Dermis microvascular lymphatic vessel endothelial cell (primary cell): ENCODE measurements at regions not wholly inside any gene's neighbourhood (a gene's known extent, or its start where the extent isn't known, plus 50 kb on each side); places are given as distances from the start of the nearest gene placed in this dataset.
"Not testable (repeated sequence)": the region's sequence is repeated elsewhere in the genome, so short reads cannot be mapped to it uniquely, and the experiment has no call there.

Experiments used
- DNase-seq, 2 donors: peaks; one replicate each; pipeline versions ENCODE4 v3.0.0 to v3.0.0-alpha.2; 2010; ENCODE audit warnings: low read depth in 2 of 2

DNA sequence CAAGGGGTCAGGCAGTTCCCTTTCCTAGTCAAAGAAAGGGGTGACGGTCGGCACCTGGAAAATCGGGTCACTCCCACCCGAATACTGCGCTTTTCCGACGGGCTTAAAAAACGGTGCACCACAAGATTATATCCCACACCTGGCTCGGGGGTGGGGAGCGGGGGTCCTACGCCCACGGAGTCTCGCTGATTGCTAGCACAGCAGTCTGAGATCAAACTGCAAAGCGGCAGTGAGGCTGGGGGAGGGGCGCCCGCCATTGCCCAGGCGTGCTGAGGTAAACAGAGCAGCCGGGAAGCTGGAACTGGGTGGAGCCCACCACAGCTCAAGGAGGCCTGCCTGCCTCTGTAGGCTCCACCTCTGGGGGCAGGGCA lies 1890.5 kb upstream of the FLRT2 start:
- not testable (repeated sequence) for DNase-seq

DNA sequence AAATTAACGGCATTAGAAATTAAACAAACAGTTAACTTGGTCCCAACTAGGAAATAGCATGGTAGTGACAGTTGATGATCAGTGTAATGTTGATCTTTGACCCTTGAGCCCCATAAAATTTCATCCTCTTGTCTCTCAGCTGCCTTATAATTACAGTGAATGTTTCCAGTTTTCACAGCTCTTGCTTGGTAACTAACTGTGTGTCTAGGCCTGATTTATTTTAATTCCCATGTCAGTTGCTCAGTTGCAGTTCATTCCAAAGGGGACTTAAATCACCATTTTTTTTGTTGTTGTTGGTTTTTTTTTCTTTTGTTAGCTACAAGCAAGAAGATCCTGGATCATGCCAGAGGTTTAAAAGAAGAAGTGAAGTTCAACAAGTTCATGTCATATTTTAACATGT lies 1883.7 kb upstream of the FLRT2 start:
- no peak for DNase-seq

DNA sequence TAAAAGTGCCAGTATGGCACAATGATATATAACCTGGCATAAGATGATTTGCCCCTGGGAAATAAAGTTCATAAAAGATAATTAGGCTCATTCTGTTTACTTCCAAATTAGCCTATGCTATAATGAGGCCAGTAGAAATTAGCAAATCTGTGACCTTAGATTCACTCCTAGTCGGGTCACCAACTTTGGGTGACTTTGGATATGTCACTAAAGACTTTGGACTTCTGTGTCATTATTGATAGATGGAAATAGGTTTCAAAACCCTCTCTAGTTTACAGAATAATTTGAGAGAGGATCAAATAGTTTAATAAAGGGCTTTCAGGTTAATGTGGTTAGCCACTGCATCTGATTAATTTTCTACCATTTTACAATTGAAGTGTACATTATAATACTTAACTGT lies 1869.3 kb upstream of the FLRT2 start:
- DNase-seq: no peak

DNA sequence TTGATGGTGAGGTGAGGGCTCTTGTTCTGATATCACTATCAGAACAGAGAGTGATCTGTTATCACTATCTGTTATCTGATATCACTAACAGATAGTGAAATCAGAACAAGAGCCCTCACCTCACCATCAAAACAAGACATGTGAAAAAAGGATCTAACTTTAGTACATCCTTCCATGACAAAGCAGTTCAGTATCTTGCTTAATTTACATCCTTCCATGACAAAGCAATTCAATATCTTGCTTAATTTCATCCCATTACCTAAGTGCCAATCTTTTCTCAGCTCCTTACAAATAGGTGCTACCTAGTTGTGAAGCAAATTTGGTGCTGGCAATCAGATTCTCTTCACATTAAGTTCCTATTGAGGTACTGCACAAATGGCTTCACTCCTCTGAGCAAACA lies 1865.6 kb upstream of the FLRT2 start:
- DNase-seq: no peak

DNA sequence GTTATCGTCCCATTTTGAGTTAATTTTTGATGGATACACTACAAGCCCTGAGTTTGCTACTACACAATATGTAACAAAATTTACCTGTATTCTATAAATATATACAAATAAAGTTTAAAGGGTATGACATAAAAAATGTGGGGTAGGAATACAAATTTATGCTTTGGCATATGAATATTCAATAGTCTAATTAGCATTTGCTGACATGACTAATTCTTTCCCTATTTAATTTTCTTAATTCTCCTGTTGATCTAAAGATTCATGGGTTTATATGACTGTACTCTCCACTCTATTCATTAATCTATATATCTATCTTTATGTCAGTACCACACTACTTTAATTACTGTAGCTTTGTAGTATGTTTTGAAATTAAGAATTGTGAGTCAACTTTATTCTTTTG lies 1840.7 kb upstream of the FLRT2 start:
- DNase-seq: no peak

DNA sequence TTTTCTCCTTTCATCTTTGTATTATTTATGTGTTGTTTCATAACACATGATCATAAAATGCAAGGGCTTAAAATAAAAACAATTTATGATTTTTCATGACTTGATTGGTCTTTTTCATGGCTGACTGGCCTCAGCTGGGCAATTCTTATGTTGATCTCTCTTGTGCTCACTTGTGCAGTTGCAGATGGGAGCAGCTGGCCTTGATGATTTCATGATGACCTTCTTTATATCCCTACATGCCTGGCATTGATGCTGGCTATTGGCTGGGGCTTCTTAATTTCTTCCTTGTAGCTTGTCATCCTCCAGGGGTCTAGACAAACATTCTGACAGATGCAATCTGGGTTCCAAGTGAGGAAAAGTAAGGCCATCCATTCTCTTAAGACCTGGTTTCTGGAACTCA lies 1832.8 kb upstream of the FLRT2 start:
- no peak for DNase-seq

DNA sequence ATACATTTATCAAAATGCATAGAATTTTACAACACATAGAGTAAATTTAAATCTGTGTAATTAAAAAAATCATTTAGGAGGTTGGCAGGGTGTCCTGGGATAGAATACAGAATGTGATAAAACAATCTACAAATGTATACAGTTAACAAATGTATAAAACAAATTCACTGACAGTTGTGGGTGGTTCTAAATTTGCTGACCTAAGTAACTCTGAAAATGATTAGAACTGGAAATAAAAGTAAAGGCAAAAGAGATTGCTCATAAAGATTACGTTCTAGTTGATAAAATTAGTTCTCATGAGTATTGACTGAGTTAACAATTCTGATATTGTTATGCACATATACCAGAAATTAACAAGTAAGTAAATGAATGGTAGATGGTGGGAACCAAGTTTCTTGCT lies 1827.3 kb upstream of the FLRT2 start:
- DNase-seq: no peak

DNA sequence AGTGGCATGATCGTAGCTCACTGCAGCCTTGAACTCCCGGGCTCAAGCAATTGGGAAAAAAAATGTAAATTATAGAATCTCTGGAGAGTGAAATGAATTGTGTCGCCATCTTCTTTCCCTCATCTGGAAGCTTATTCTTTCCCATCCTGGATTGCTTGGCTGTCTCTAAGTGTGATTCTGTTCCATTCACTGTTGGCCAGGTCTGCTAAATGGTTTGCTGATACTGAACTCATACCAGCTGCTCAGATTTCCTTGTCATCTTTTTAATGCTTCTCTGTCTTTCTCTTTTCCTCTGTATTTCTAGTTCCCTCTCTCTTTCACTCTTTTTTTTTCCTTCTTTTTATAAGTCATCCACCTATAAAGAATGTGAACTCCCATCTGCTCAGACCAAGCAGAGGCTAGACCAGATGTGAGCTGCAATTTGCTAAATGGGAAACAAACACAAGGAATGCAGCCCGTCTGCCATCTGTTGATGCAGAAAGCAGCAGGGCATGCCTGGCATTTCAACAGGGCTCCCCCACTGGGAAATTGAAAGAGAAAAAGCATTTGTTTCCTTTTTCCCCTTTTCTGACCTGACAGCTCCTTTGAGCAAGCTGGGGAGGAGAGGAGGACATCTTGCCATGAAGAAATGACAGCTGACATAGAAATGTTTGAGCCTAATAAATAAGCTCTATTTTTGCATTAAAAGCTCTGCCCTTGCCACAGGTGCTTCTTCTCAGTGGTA lies 1823.6 kb upstream of the FLRT2 start:
- peak; percentile 7 to 9 for DNase-seq

DNA sequence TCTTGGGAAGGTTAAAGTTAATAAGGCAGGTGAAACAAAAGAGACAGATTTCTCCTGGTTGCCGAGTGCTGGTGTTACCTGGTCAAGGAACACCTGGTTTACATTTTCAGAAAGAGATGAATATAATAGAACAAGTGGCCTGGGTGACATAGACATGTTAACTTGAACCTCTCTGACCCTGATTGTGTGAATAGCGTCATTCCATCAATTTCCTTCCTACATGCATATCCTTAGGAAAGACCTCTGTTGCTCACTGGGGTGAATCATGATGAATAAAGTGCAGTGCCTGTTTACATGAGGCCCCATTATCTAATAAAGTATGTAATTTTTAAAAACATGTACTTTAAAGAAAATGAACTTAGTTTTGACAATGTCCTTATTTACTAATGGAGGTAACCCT lies 1822.9 kb upstream of the FLRT2 start:
- peak; percentile 36 to 75 for DNase-seq

DNA sequence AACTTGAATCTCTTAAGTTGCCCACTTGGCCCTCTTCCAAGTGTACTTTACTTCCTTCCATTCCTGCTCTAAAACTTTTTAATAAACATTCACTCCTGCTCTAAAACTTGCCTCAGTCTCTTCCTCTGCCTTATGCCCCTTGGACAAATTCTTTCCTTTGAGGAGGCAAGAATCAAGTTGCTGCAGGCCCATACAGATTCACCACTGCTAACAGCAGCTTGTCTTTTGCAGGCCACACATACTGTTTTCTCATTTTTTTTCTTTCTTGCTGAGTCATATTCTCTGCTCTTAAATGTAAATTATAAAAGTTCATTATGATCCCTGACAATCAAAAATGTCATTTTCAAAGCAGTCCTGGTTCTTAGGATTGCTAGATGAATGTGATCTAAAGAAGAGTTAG lies 1820.8 kb upstream of the FLRT2 start:
- DNase-seq: no peak

DNA sequence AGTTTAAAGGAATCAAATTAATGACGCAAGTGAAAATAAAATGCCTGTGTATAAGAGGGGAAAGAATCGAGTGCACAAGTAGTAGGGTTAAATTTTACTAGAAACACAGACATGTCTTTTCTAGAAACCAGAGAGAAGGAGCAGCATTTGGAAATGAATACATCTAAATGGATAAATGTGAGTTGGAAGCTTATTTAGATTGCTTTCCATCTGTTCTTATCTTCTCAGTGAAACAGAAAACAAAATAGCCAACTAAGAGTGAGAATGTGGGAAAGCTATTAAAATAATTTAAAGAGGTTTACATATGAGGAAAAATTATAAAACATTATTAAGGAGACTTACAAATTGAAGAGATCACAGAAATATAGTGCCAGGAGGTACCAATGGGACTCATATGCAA lies 1818.9 kb upstream of the FLRT2 start:
- DNase-seq: no peak

DNA sequence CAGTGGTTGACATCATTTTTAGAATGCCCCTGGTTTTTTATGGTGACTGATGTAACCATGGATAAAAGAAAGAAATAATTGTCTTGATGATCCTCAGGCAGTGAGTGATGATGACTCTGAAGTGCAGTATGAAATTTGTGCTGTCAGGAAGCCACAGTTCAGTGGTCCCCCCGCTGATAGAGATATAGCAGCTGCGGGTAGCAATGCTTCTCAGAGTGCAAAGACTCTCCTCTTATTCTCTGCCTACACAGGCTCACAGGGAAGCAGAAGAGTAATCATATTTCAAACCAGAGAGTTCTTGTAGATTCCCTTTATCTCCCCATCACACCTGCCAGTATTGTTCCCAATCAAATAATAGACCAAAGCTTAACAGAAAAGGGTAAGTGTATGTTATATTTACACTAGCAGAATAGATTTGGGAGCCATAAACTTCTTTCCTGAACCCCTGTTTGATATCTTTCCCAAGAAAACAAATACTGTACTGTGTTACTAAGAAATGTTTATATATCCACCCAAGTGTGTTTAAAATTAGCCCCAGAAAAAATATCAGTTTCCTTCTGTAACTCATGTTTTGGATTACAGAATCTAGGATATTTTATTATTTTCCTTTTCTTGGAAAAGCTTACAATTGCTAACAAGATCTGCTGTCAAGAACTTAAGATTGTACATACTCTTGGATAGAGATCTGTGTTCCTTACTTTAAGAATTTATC lies 1817.4 kb upstream of the FLRT2 start:
- DNase-seq: peak in 1 of 2 donors; percentile 15

DNA sequence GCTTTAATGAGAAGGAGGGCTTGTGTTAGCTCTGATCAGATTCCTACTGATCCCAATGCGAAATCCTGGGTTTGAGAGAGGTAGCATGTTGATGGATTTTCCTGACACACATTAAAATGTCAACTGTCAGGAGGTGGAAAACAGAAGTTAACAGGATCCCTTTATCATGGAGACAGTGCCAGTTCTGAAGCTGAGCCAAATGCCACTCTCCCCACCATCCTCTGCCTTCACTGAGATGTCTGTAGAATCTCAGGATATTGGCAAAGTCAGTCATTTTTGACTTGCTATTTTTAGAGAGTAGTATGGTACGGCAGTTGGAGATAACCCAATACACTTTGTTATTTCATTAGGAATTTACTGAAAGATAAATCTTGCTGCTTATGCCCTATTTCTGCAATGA lies 1816.2 kb upstream of the FLRT2 start:
- no peak for DNase-seq

DNA sequence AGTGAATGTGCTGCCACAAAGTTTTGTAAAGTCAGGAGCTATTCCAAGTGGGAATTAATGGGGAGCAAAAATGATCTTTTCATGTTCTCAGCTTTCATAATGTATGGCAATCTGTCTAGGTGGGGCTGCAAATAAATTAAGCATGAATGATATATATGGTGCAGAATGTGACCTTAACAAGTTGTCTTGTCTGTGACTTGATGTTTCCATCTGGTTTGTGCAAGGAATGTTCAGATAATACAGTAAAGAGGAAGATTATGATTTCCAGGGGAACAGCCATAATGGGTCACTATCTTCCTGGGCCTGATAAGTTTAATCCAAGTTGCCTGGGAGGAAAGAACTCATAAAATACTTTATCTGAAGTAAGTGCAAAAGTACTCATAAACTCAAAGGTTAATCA lies 1815.8 kb upstream of the FLRT2 start:
- DNase-seq: no peak

DNA sequence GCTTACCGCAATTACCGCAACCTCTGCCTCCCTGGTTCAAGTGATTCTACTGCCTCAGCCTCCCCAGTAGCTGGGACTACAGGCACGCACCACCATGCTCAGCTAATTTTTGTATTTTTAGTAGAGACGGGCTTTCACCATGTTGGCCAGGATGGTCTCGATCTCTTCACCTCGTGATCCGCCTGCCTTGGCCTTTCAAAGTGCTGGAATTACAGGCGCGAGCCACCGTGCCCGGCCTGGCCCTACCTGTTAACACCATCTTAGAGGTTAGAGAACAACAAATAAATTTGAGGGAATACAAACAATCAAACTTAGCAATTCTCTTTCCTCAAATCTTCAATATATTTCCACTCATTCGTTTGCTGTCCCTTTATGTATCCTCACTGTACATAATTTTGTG lies 1810.5 kb upstream of the FLRT2 start:
- DNase-seq: not testable (repeated sequence)

DNA sequence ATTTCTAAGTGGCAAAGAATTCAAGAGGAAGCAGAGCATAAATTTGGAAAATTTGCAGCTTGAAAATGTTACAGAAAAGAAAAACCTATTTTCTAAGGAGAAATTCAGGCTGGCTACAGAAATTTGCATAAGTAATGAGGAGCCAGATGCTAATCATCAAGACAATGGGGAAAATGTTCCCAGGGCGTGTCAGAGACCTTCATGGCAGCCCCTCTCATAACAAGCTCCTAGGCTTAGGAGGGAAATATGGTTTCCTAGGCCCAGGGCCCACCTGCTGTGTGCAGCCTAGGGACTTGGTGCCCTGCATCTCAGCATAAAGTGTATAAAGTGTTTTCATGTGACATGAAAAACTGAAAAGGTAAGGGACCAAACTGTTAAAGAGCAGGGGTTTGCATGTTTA lies 1796.3 kb upstream of the FLRT2 start:
- no peak for DNase-seq

DNA sequence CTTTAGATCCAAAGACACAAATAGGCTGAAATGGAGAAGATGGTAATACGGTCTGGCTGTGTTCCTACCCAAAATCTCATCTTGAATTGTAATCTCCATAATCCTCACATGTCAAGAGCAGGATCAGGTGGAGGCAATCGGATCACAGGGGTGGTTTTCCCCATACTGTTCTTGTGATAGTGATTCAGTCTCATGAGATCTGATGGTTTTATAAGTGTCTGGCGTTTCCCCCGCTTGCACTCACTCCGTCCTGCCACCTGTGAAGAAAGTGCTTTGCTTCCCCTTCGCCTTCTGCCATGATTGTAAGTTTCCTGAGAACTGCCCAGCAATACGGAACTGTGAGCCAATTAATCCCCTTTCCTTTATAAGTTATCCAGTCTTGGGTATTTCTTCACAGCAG lies 1795.5 kb upstream of the FLRT2 start:
- DNase-seq: no peak

DNA sequence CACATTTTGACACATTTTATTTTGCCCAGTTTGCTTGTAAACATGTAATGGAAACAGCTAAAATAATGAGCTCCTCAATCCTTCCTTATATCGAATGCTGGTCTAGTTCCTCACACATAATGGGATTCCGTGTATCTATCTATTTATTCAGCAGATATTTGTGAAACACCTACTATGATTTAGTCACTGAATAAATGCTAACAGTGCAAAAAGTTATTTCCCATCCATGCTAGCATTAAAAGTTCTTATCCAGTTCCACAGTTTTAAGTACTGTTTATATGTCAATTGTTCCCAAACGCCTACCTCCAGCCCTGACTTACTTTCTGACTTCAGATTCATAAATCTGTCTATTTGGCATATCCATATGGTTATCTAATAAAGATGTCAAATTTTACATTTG lies 1788.7 kb upstream of the FLRT2 start:
- DNase-seq: no peak

DNA sequence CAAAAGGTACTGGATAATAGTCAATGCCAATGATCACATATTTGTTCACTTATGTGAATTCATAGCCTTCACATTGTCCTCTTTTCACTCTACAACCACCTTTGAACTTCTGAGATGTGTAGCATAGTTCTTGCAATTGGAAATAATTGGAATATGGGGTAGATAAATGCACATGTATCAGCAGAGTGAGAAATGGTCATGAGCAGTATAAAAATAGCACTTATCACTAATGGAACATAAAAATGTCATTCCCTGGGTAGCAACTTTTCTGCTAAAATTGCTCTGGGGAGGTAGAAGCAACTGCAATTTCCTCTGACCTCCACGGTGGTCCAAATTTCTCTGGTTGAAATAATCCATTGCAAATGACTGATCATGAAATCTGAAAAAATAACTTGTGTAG lies 1785.7 kb upstream of the FLRT2 start:
- no peak for DNase-seq

DNA sequence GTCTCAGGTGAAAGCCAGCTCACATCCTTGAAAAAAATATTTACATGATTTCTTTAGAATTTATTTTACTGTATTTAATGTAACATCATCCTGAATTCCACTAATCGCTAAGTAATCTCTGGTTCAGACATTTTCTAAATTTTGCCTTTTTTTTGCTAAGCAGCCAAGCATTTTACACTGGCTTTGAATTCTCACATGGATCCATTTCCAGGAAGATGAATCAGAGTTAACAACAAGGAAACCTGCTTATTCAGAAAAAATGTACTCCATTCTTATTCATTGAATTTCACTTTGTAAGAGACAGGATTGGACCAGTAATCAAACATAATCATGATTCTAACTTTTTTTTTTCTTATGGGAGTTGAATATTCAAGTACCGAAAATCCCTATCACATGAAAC lies 1785.1 kb upstream of the FLRT2 start:
- DNase-seq: peak in 1 of 2 donors; percentile 3

DNA sequence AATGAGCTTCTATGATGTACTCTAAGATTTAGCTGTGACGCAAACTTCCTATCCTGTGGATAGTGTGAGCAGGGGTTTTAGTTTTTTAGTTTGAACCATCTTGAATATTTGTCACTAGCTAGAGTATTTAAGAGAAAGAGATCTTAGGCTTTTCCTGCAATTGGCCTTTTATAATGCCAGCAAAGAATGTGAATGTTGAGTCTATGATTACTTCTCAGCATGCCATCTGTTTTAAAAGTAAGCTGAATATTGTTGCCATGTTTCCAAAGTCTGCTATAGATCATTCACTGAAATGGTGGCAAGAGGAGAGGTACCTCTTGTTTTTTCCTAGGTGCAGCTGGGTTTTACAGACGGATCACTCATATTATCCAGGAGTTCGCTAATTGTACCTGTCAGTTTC lies 1783.6 kb upstream of the FLRT2 start:
- no peak for DNase-seq

DNA sequence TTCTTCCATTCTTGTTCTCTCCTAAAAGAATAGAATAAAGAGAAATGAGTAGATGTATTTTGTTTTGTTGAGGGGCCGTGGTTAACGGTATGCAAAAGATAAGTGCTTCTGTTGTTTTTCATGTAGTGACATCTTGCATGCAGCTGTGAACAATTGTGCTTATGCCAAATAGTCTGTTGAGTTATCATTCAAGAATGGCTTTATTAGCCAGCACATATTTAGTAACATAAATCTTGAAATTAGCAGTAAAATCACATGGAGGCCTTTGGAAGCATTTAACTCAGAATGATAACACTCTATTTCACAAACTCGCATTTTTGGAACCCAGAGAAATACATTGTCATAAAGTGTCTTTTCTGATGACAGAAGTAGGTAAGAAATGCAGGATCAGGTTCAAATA lies 1772.0 kb upstream of the FLRT2 start:
- no peak for DNase-seq
